ENCODE measurements at regions not wholly inside any gene's neighbourhood (a gene's known extent, or its start where the extent isn't known, plus 50 kb on each side); places are given as distances from the start of the nearest gene placed in this dataset.

DNA sequence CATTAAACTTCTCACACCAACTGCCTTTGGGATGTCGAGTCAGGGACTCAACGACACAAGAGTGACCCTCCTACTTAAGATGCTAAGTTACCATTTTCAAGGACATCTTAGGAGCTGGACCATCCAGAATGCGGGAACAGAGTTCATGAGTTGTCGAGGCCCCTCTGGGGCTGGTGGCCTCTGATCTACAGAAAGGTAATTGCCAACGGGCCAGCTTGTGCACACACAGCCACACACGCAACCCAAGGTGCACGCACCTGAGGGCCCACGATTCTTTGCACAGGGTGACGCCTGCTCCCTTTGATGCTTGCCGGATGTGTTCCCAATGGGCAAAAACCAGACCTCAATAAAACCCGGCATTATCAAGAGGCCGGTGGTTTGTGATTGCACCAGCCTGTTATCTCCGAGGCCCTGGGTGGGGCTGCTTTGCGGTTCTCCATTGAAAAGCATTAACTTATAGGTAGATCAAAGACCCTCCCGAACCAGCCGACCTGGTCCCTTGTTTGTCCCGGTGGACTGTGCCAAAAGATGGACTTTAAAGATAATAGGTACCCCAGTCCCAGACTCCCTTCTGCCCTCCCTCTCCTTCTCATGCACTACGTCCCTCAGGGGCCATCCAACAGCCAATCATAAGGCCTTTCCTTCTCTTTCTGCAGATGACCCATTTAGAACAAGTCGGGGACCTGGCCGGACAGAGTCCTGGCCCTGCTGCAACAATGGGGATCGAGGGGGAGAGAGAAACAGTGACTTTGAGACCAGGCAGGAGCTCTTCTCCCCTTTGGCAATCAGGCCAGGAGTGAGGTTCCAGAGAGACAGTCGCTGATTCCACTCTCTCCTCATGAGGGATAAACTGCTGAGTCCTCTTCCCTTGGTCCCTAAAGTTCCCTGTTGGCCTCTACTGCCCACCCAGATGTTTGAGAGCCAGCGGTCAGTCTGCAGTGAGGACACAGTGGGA is 292.5 kb downstream of the SOX9 start:
- Histone ChIP-seq H3K9me2 (replicated peaks; ENCODE audit: low read depth, low read length) (no peaks in the 10 kb centered on the region), H4K20me1 (ENCODE audit: insufficient read depth, low read length, poor library complexity, severe bottlenecking) (no peaks in the 10 kb centered on the region), H2AFZ (ENCODE audit: low read length) (no peak overlapping the region), H3K9ac (ENCODE audit: low read depth, low read length, poor library complexity, severe bottlenecking) (no peak overlapping the region), H3K9me3 (ENCODE audit: insufficient read depth, low read depth, low read length) (peaks cover 11% of the 10 kb centered on the region; the same call in 1 of the 2 replicates), H3K79me2 (ENCODE audit: insufficient read depth, low read length) (no peaks in the 10 kb centered on the region), H3K36me3 (ENCODE audit: insufficient read depth, low read length) (no peaks in the 10 kb centered on the region), H3K4me2 (ENCODE audit: low read depth, low read length, poor library complexity, severe bottlenecking) (no peak overlapping the region), H3K4me1 (ENCODE audit: insufficient read depth, low read length, poor library complexity, severe bottlenecking) (no peaks in the 10 kb centered on the region), H3F3A (ENCODE audit: low read depth) (no peaks in the 10 kb centered on the region), H3K4me3 (ENCODE audit: low read length, poor library complexity, severe bottlenecking) (no peak overlapping the region), H3K27me3 (ENCODE audit: insufficient read depth, low read length, poor library complexity, severe bottlenecking) (no peaks in the 10 kb centered on the region)
- TF ChIP-seq, protein P1, sequence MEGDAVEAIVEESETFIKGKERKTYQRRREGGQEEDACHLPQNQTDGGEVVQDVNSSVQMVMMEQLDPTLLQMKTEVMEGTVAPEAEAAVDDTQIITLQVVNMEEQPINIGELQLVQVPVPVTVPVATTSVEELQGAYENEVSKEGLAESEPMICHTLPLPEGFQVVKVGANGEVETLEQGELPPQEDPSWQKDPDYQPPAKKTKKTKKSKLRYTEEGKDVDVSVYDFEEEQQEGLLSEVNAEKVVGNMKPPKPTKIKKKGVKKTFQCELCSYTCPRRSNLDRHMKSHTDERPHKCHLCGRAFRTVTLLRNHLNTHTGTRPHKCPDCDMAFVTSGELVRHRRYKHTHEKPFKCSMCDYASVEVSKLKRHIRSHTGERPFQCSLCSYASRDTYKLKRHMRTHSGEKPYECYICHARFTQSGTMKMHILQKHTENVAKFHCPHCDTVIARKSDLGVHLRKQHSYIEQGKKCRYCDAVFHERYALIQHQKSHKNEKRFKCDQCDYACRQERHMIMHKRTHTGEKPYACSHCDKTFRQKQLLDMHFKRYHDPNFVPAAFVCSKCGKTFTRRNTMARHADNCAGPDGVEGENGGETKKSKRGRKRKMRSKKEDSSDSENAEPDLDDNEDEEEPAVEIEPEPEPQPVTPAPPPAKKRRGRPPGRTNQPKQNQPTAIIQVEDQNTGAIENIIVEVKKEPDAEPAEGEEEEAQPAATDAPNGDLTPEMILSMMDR (conservative IDR thresholded peaks at IDR 0.05; ENCODE audit: low read length): no peak
- TF ChIP-seq EZH2phosphoT487 (IDR thresholded peaks at IDR 0.05; ENCODE audit: borderline replicate concordance): no peak

DNA sequence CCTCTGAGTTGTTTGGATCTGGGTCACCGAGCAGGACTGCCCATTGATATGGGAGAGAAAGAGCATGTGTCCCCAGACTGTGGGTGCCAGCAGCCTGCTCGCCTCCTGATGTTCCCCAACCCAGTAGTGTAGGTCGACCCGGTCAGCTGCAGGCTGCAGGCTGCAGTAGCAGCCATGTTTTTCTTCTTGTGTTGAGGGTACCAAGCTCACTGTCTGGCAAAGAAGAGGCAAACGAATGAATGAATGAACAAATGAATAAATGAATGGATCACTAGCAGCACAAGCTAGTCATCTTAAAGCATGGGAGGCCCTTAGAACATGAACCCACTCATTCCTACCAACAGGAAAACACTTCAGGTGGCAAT is 293.2 kb downstream of the SOX9 start:
- no peaks in the 10 kb centered on the region for H3K27me3 ChIP-seq (ENCODE audit: insufficient read depth, low read length, poor library complexity, severe bottlenecking)
- no peaks in the 10 kb centered on the region for H3F3A ChIP-seq (ENCODE audit: low read depth)
- no peak overlapping the region for H3K4me2 ChIP-seq (ENCODE audit: low read depth, low read length, poor library complexity, severe bottlenecking)
- no peak overlapping the region for H3K9ac ChIP-seq (ENCODE audit: low read depth, low read length, poor library complexity, severe bottlenecking)
- no peaks in the 10 kb centered on the region for H3K9me2 ChIP-seq (replicated peaks; ENCODE audit: low read depth, low read length)
- no peak overlapping the region for H2AFZ ChIP-seq (ENCODE audit: low read length)
- no peaks in the 10 kb centered on the region for H3K36me3 ChIP-seq (ENCODE audit: insufficient read depth, low read length)
- no peaks in the 10 kb centered on the region for H3K4me1 ChIP-seq (ENCODE audit: insufficient read depth, low read length, poor library complexity, severe bottlenecking)
- no peaks in the 10 kb centered on the region for H3K79me2 ChIP-seq (ENCODE audit: insufficient read depth, low read length)
- H3K4me3 ChIP-seq (ENCODE audit: low read length, poor library complexity, severe bottlenecking): no peak overlapping the region
- no peaks in the 10 kb centered on the region for H4K20me1 ChIP-seq (ENCODE audit: insufficient read depth, low read length, poor library complexity, severe bottlenecking)
- peaks cover 11% of the 10 kb centered on the region; the same call in 1 of the 2 replicates for H3K9me3 ChIP-seq (ENCODE audit: insufficient read depth, low read depth, low read length)
- no peak for TF ChIP-seq EZH2phosphoT487 (IDR thresholded peaks at IDR 0.05; ENCODE audit: borderline replicate concordance)
- TF ChIP-seq, protein P1 (conservative IDR thresholded peaks at IDR 0.05; ENCODE audit: low read length): no peak

DNA sequence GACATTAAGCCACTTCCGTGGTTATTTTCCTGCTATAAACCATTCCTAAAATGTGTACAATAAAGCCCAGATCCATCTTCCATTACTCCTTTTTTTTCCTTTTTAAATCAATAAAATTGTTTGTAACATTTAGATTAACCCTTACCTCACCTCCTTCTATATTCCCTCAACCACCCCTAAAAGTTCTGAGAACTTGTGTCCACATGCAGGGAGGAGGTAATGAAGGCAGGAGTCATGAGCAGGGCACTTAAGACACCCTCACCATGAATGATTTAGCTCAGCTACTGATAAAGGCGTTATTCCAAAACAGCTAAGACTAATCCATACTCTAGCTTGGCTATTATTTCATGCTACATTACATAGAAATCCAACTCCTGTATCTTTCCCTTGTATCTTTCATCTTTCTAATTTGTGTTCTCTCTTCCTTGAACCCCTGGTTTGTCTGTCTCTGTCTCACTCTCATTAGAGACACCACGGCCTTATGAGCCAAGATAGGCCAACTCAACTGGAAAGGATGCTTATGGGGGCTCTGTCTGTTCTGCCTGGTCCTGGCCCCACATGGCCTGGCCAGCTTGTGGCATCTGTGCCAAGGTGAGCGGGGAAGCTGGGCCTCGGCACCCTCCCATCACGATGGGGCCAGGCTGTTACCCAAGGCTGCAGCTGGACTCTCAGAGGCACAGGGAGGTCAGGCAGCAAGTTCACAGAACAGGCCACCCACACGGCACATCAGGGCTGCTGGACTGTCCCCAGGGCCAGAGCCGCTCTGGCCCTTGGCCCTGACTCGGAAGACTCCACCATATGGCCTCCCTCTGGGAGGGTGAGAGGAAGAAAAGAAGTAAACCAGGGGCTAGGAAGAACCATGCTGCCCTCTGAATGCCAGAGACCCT is 294.4 kb downstream of the SOX9 start:
- Histone ChIP-seq H3K27me3 (ENCODE audit: insufficient read depth, low read length, poor library complexity, severe bottlenecking) (no peaks in the 10 kb centered on the region), H3K4me3 (ENCODE audit: low read length, poor library complexity, severe bottlenecking) (no peak overlapping the region), H3K9ac (ENCODE audit: low read depth, low read length, poor library complexity, severe bottlenecking) (no peak overlapping the region), H3K79me2 (ENCODE audit: insufficient read depth, low read length) (no peaks in the 10 kb centered on the region), H3K9me2 (replicated peaks; ENCODE audit: low read depth, low read length) (no peaks in the 10 kb centered on the region), H3K9me3 (ENCODE audit: insufficient read depth, low read depth, low read length) (peaks cover 11% of the 10 kb centered on the region; the same call in 1 of the 2 replicates), H4K20me1 (ENCODE audit: insufficient read depth, low read length, poor library complexity, severe bottlenecking) (no peaks in the 10 kb centered on the region), H2AFZ (ENCODE audit: low read length) (no peak overlapping the region), H3K4me2 (ENCODE audit: low read depth, low read length, poor library complexity, severe bottlenecking) (no peak overlapping the region), H3K4me1 (ENCODE audit: insufficient read depth, low read length, poor library complexity, severe bottlenecking) (no peaks in the 10 kb centered on the region), H3F3A (ENCODE audit: low read depth) (no peaks in the 10 kb centered on the region), H3K36me3 (ENCODE audit: insufficient read depth, low read length) (no peaks in the 10 kb centered on the region)
- TF ChIP-seq EZH2phosphoT487 (IDR thresholded peaks at IDR 0.05; ENCODE audit: borderline replicate concordance): no peak
- TF ChIP-seq, protein P1 (conservative IDR thresholded peaks at IDR 0.05; ENCODE audit: low read length): no peak

Measured in Loucy (cell line).